ENCODE measurements at regions not wholly inside any gene's neighbourhood (a gene's known extent, or its start where the extent isn't known, plus 50 kb on each side); places are given as distances from the start of the nearest gene placed in this dataset.

- TF ChIP-seq CHD7 (IDR thresholded peaks at IDR 0.05; ENCODE audit: insufficient replicate concordance, low read length) (no peak), CHD2 (IDR thresholded peaks at IDR 0.05; ENCODE audit: low read length) (no peak), ZNF274 (IDR thresholded peaks at IDR 0.05; ENCODE audit: borderline replicate concordance, extremely low read depth, low read length) (no peak), SRF (IDR thresholded peaks at IDR 0.05; ENCODE audit: low read depth, low read length) (no peak), BRCA1 (IDR thresholded peaks at IDR 0.05; ENCODE audit: low read depth, low read length) (no peak), POLR2A (IDR thresholded peaks at IDR 0.05; ENCODE audit: control extremely low read depth in 1 of 2, low read depth in 2 of 2, low read length in 2 of 2) (no peak), POLR2AphosphoS5 (IDR thresholded peaks at IDR 0.05; ENCODE audit: low read depth, low read length) (no peak), CTCF (IDR thresholded peaks at IDR 0.05; ENCODE audit: control extremely low read depth in 1 of 3, insufficient read depth in 1 of 3, low read depth in 1 of 3, low read length in 3 of 3) (no peak), RAD21 (IDR thresholded peaks at IDR 0.05 in 1 of 2, conservative IDR thresholded peaks at IDR 0.05 in 1 of 2; ENCODE audit: low read depth in 2 of 2, low read length in 2 of 2) (no peak)
Observed at GRCh38 chr15:87228460-87228859, 1028.1 kb downstream of the NTRK3 start (continued).
